ENCODE measurements at regions not wholly inside any gene's neighbourhood (a gene's known extent, or its start where the extent isn't known, plus 50 kb on each side); places are given as distances from the start of the nearest gene placed in this dataset.
"Not testable (repeated sequence)": the region's sequence is repeated elsewhere in the genome, so short reads cannot be mapped to it uniquely, and the experiment has no call there.

GRCh38 chr18:71031296-71032191, 742.7 kb downstream of the SOCS6 start:
- H3K27me3 ChIP-seq (ENCODE audit: control insufficient read depth in 1 of 2, insufficient read depth in 2 of 2, low read length in 2 of 2); H3K9me3 ChIP-seq (ENCODE audit: low read length); H4K20me1 ChIP-seq (ENCODE audit: insufficient read depth, low read length); in situ Hi-C loops (cut with HindIII; ENCODE audit: extremely low pct_ligation_motif_present, low pct_unique_long_range_greater_than_20kb); H3K4me2 ChIP-seq (ENCODE audit: low read depth, low read length); ATAC-seq; CTCF ChIA-PET (ENCODE audit: low intra/inter-chr PET ratio, low total read pairs); H3K36me3 ChIP-seq (replicated peaks in 1 of 2; ENCODE audit: control insufficient read depth in 1 of 2, insufficient read depth in 2 of 2, low read length in 2 of 2); H3K4me1 ChIP-seq (ENCODE audit: insufficient read depth, low read length); H3K4me3 ChIP-seq (replicated peaks in 1 of 3; ENCODE audit: insufficient read depth in 1 of 3, low read depth in 2 of 3, low read length in 3 of 3); H3K27ac ChIP-seq (ENCODE audit: extremely low read length, insufficient read depth, low read length); intact Hi-C loops (cut with micrococcal nuclease; ENCODE audit: unreplicated experiment); H2AFZ ChIP-seq (ENCODE audit: low read length); H3K9ac ChIP-seq (ENCODE audit: insufficient read depth, low read depth, low read length); POLR2A ChIA-PET; FAIRE-seq; DNase-seq (ENCODE audit: low spot score); H3K79me2 ChIP-seq (ENCODE audit: insufficient read depth, low read length); BruUV-seq (replicated peaks): not testable (repeated sequence)
- WGBS (ENCODE audit: low lambda C conversion rate): no CpG with 5 or more reads among the region's 46 CpGs

DNA sequence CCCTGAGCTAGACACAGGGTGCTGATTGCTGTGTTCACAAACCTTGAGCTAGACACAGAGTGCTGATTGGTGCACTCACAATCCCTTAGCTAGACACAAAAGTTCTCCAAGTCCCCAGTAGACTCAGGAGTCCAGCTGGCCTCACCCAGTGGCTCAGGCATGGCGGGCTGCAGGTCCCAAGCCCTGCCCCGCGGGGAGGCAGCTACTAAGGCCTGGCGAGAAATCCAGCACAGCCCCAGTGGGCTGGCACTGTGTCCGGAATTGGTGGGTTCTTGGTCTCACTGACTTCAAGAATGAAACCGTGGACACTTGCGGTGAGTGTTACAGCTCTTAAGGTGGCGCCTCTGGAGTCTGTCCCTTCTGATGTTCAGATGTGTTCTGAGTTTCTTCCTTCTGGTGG, 741.2 kb downstream of the SOCS6 start:
- not testable (repeated sequence) for FAIRE-seq

More for the DNA sequence above, 741.2 kb downstream of the SOCS6 start:
- H3K27me3 ChIP-seq (ENCODE audit: control insufficient read depth in 1 of 2, insufficient read depth in 2 of 2, low read length in 2 of 2); BruUV-seq (replicated peaks); H3K9me3 ChIP-seq (ENCODE audit: low read length); H3K4me3 ChIP-seq (replicated peaks in 1 of 3; ENCODE audit: insufficient read depth in 1 of 3, low read depth in 2 of 3, low read length in 3 of 3); H3K9ac ChIP-seq (ENCODE audit: insufficient read depth, low read depth, low read length); in situ Hi-C loops (cut with HindIII; ENCODE audit: extremely low pct_ligation_motif_present, low pct_unique_long_range_greater_than_20kb); DNase-seq (ENCODE audit: low spot score); intact Hi-C loops (cut with micrococcal nuclease; ENCODE audit: unreplicated experiment); H3K79me2 ChIP-seq (ENCODE audit: insufficient read depth, low read length); H3K4me1 ChIP-seq (ENCODE audit: insufficient read depth, low read length); ATAC-seq; H4K20me1 ChIP-seq (ENCODE audit: insufficient read depth, low read length); H3K36me3 ChIP-seq (replicated peaks in 1 of 2; ENCODE audit: control insufficient read depth in 1 of 2, insufficient read depth in 2 of 2, low read length in 2 of 2); H3K4me2 ChIP-seq (ENCODE audit: low read depth, low read length); CTCF ChIA-PET (ENCODE audit: low intra/inter-chr PET ratio, low total read pairs); H2AFZ ChIP-seq (ENCODE audit: low read length); POLR2A ChIA-PET; H3K27ac ChIP-seq (ENCODE audit: extremely low read length, insufficient read depth, low read length): not testable (repeated sequence)
- no CpG with 5 or more reads among the region's 8 CpGs for WGBS (ENCODE audit: low lambda C conversion rate)

Data from HepG2 (cell line).